Esophagus muscularis mucosa (tissue), 3 donors: ENCODE measurements at regions not wholly inside any gene's neighbourhood (a gene's known extent, or its start where the extent isn't known, plus 50 kb on each side); places are given as distances from the start of the nearest gene placed in this dataset.

Source experiments
- CTCF ChIP-seq, 3 experiments: fragments of 200-600 bp in 2 of 3; fragments of 450-650 bp in 1 of 3; sonication (generic) in 2 of 3; IDR thresholded peaks; one replicate each; pipeline ENCODE4 v1.5.1; 2017 to 2019; ENCODE audit warnings: antibody characterized with exemption in 3 of 3, mild to moderate bottlenecking in 2 of 3, moderate library complexity in 1 of 3
- POLR2AphosphoS5 ChIP-seq, 2 donors: sonication (generic); formaldehyde crosslinking; IDR thresholded peaks; one replicate each; pipeline ENCODE4 v1.6.1; 2017; ENCODE audit warnings: antibody characterized with exemption in 2 of 2

- TF ChIP-seq POLR2AphosphoS5 (IDR thresholded peaks at IDR 0.05) (no peak), CTCF (IDR thresholded peaks at IDR 0.05) (no peak)
These were observed 171.1 kb upstream of the CCDC196 start for GRCh38 chr14:66315098-66315497.
